PFSK-1 (cell line): ENCODE measurements at regions not wholly inside any gene's neighbourhood (a gene's known extent, or its start where the extent isn't known, plus 50 kb on each side); places are given as distances from the start of the nearest gene placed in this dataset.

Experiments
- FOXP2 ChIP-seq: optimal IDR thresholded peaks from 2 replicates; pipeline ENCODE3; 2011; ENCODE audit warnings: borderline replicate concordance, control low read depth, inconsistent platforms; ENCODE audit not compliant: insufficient read depth; ENCODE audit errors: extremely low read length, extremely low read depth
- POLR2AphosphoS5 ChIP-seq: IDR thresholded peaks from 2 replicates; pipeline ENCODE4 v1.6.1; 2012; ENCODE audit warnings: low read depth, mild to moderate bottlenecking, control low read depth, low read length, moderate library complexity
- REST ChIP-seq, 2 experiments: IDR thresholded peaks; 2 replicates each; pipeline versions ENCODE4 v1.6.1 to v1.8.0; 2011 to 2012; ENCODE audit warnings: low read depth in 2 of 2, low read length in 2 of 2, control low read depth in 1 of 2, inconsistent platforms in 1 of 2, mild to moderate bottlenecking in 1 of 2, moderate library complexity in 1 of 2; ENCODE audit not compliant: insufficient read depth in 1 of 2
- SIN3A ChIP-seq: IDR thresholded peaks from 2 replicates; pipeline ENCODE4 v1.6.1; 2012; ENCODE audit warnings: mild to moderate bottlenecking, low read length, moderate library complexity, borderline replicate concordance; ENCODE audit not compliant: insufficient read depth
- TAF1 ChIP-seq: IDR thresholded peaks from 2 replicates; pipeline ENCODE4 v1.6.1; 2012; ENCODE audit warnings: low read length, control low read depth, borderline replicate concordance; ENCODE audit not compliant: insufficient read depth

- TF ChIP-seq POLR2AphosphoS5 (no peak), FOXP2 (no peak), REST (IDR thresholded peaks at IDR 0.05; ENCODE audit: insufficient read depth in 1 of 2, low read depth in 2 of 2, low read length in 2 of 2) (no peak), SIN3A (no peak), TAF1 (no peak)
These were observed 88.6 kb upstream of the PFKP start for GRCh38 chr10:2978574-2979273.

- TF ChIP-seq REST (IDR thresholded peaks at IDR 0.05; ENCODE audit: insufficient read depth in 1 of 2, low read depth in 2 of 2, low read length in 2 of 2) (no peak), POLR2AphosphoS5 (no peak), SIN3A (no peak), FOXP2 (no peak), TAF1 (no peak)
These were observed 89.2 kb upstream of the PFKP start for GRCh38 chr10:2978111-2978510.

GRCh38 chr10:2974503-2975207 lies 92.7 kb upstream of the PFKP start:
- TF ChIP-seq REST (IDR thresholded peaks at IDR 0.05; ENCODE audit: insufficient read depth in 1 of 2, low read depth in 2 of 2, low read length in 2 of 2) (no peak), TAF1 (no peak), POLR2AphosphoS5 (no peak), FOXP2 (no peak), SIN3A (no peak)

GRCh38 chr10:2974083-2974482 lies 93.3 kb upstream of the PFKP start:
- TF ChIP-seq REST (IDR thresholded peaks at IDR 0.05; ENCODE audit: insufficient read depth in 1 of 2, low read depth in 2 of 2, low read length in 2 of 2), result no peak
- TF ChIP-seq TAF1, result no peak
- no peak for TF ChIP-seq FOXP2
- TF ChIP-seq SIN3A, result no peak
- TF ChIP-seq POLR2AphosphoS5, result no peak

GRCh38 chr10:2972810-2973209 lies 94.5 kb upstream of the PFKP start:
- TF ChIP-seq POLR2AphosphoS5 (no peak), TAF1 (no peak), FOXP2 (no peak), SIN3A (no peak), REST (IDR thresholded peaks at IDR 0.05; ENCODE audit: insufficient read depth in 1 of 2, low read depth in 2 of 2, low read length in 2 of 2) (no peak)
